CD4-positive, CD25-positive, alpha-beta regulatory T cell (primary cell): ENCODE measurements at regions not wholly inside any gene's neighbourhood (a gene's known extent, or its start where the extent isn't known, plus 50 kb on each side); places are given as distances from the start of the nearest gene placed in this dataset.

Experiments used
- ATAC-seq, 2 donors: fragments of 150-1000 bp; cut with Tn5 transposase; one replicate each; pipeline ENCODE4 v1.10.0; 2021; ENCODE audit warnings: low read depth in 2 of 2, moderate number of reproducible peaks in 2 of 2, moderate library complexity in 1 of 2
- DNase-seq, 3 donors: peaks; one replicate each; pipeline versions ENCODE4 v3.0.0 to v3.0.0-alpha.2; 2012 to 2022; ENCODE audit warnings: mixed read lengths in 1 of 3
- H3K27ac ChIP-seq: one replicate; pipeline ENCODE4 v1.7.0; 2013; ENCODE audit warnings: mild to moderate bottlenecking, low read length; ENCODE audit not compliant: insufficient read depth, poor library complexity, severe bottlenecking
- H3K27me3 ChIP-seq: one replicate; pipeline ENCODE4 v1.7.0; 2013; ENCODE audit warnings: low read length; ENCODE audit not compliant: control insufficient read depth, insufficient read depth
- H3K36me3 ChIP-seq: one replicate; pipeline ENCODE4 v1.7.0; 2013; ENCODE audit warnings: mild to moderate bottlenecking, low read length, moderate library complexity; ENCODE audit not compliant: control insufficient read depth, insufficient read depth
- H3K4me1 ChIP-seq: 2 replicates; pipeline ENCODE4 v1.7.0; 2013; ENCODE audit warnings: mild to moderate bottlenecking, low read length; ENCODE audit not compliant: insufficient read depth, control insufficient read depth, poor library complexity, severe bottlenecking
- H3K4me3 ChIP-seq: one replicate; pipeline ENCODE4 v1.7.0; 2013; ENCODE audit warnings: low read depth, mild to moderate bottlenecking, low read length, moderate library complexity
- H3K9me3 ChIP-seq, 2 experiments: 1 replicate in 1 of 2; 2 replicates in 1 of 2; pipeline ENCODE4 v1.7.0; 2013; ENCODE audit warnings: low read length in 2 of 2, mild to moderate bottlenecking in 1 of 2, moderate library complexity in 1 of 2; ENCODE audit not compliant: control insufficient read depth in 2 of 2
- H3K27ac Mint-ChIP-seq, 3 donors: one replicate each; pipeline ENCODE4 v1.8.0; 2020 to 2022; ENCODE audit warnings: mild to moderate bottlenecking in 3 of 3, mixed read lengths in 3 of 3, moderate library complexity in 2 of 3
- H3K27me3 Mint-ChIP-seq: one replicate; pipeline ENCODE4 v1.8.0; 2022; ENCODE audit warnings: mild to moderate bottlenecking, mixed read lengths
- H3K36me3 Mint-ChIP-seq: one replicate; pipeline ENCODE4 v1.8.0; 2020; ENCODE audit warnings: mixed read lengths
- H3K4me1 Mint-ChIP-seq, 4 donors: one replicate each; pipeline ENCODE4 v1.8.0; 2020 to 2022; ENCODE audit warnings: mixed read lengths in 4 of 4, mild to moderate bottlenecking in 1 of 4
- H3K4me3 Mint-ChIP-seq, 4 donors: one replicate each; pipeline ENCODE4 v1.8.0; 2020 to 2022; ENCODE audit warnings: mild to moderate bottlenecking in 4 of 4, mixed read lengths in 4 of 4, moderate library complexity in 3 of 4
- H3K9me3 Mint-ChIP-seq, 7 donors: one replicate each; pipeline ENCODE4 v1.8.0; 2020 to 2022; ENCODE audit warnings: mixed read lengths in 7 of 7, mild to moderate bottlenecking in 3 of 7, moderate library complexity in 2 of 7

GRCh38 chr12:14313379-14314138 lies 51.9 kb upstream of the ATF7IP start:
- Histone ChIP-seq H3K9me3 (no peaks in the 10 kb centered on the region), H3K27me3 (no peaks in the 10 kb centered on the region), H3K4me3 (no peak overlapping the region), H3K36me3 (no peaks in the 10 kb centered on the region), H3K27ac (no peak overlapping the region), H3K4me1 (no peaks in the 10 kb centered on the region)
- peaks cover 0 to 4% (median 1%) of the 10 kb centered on the region in 4 donors for H3K4me1 Mint-ChIP-seq
- ATAC-seq (no peak), DNase-seq (no peak)
- peak overlapping the region in 1 of 3 donors; percentile 28 for H3K27ac Mint-ChIP-seq
- peaks cover 0 to 1% (median 0%) of the 10 kb centered on the region in 7 donors for H3K9me3 Mint-ChIP-seq
- H3K27me3 Mint-ChIP-seq: peaks cover 4% of the 10 kb centered on the region
- H3K4me3 Mint-ChIP-seq: no peak overlapping the region
- H3K36me3 Mint-ChIP-seq: no peaks in the 10 kb centered on the region

- no peak overlapping the region for H3K27ac Mint-ChIP-seq
Observed at GRCh38 chr12:14314801-14315200, 50.7 kb upstream of the ATF7IP start.

GRCh38 chr12:14315501-14315900 lies 50.0 kb upstream of the ATF7IP start:
- Histone ChIP-seq H3K27ac (no peak overlapping the region), H3K27me3 (no peaks in the 10 kb centered on the region), H3K36me3 (no peaks in the 10 kb centered on the region), H3K9me3 (no peaks in the 10 kb centered on the region), H3K4me1 (no peaks in the 10 kb centered on the region), H3K4me3 (no peak overlapping the region)
- Mint-ChIP-seq H3K4me3 (no peak overlapping the region), H3K27ac (no peak overlapping the region), H3K9me3 (no peaks in the 10 kb centered on the region), H3K36me3 (no peaks in the 10 kb centered on the region), H3K27me3 (peaks cover 4% of the 10 kb centered on the region), H3K4me1 (peaks cover 0 to 4% (median 1%) of the 10 kb centered on the region in 4 donors)
- DNase-seq (no peak), ATAC-seq (no peak)

More at GRCh38 chr12:14314801-14315200, 50.7 kb upstream of the ATF7IP start:
- Histone ChIP-seq H3K27ac (no peak overlapping the region), H3K27me3 (no peaks in the 10 kb centered on the region), H3K4me3 (no peak overlapping the region), H3K9me3 (no peaks in the 10 kb centered on the region), H3K4me1 (no peaks in the 10 kb centered on the region), H3K36me3 (no peaks in the 10 kb centered on the region)
- DNase-seq: no peak
- H3K4me1 Mint-ChIP-seq: peaks cover 0 to 4% (median 1%) of the 10 kb centered on the region in 4 donors
- H3K9me3 Mint-ChIP-seq: peaks cover 0 to 1% (median 0%) of the 10 kb centered on the region in 7 donors
- peaks cover 4% of the 10 kb centered on the region for H3K27me3 Mint-ChIP-seq
- H3K4me3 Mint-ChIP-seq: no peak overlapping the region
- no peak for ATAC-seq
- H3K36me3 Mint-ChIP-seq: no peaks in the 10 kb centered on the region
